ENCODE measurements at regions not wholly inside any gene's neighbourhood (a gene's known extent, or its start where the extent isn't known, plus 50 kb on each side); places are given as distances from the start of the nearest gene placed in this dataset.
A peak's percentile ranks its signal among the peaks of the same experiment; 100 is the strongest.
"Not testable (repeated sequence)": the region's sequence is repeated elsewhere in the genome, so short reads cannot be mapped to it uniquely, and the experiment has no call there.

- ATAC-seq = no peak
- DNase-seq (ENCODE audit: low spot score) = no peak
Observed at GRCh38 chr3:65303431-65303830, 615.6 kb upstream of the ADAMTS9 start.

- peak; percentile 42 for DNase-seq (ENCODE audit: low spot score)
- ATAC-seq = peak; percentile 92
Observed at GRCh38 chr3:65291448-65292125, 603.8 kb upstream of the ADAMTS9 start.

- no peak for DNase-seq (ENCODE audit: low spot score)
- ATAC-seq = no peak
Observed at GRCh38 chr3:65288776-65289175, 601.0 kb upstream of the ADAMTS9 start.

- DNase-seq (ENCODE audit: low spot score) = no peak
- ATAC-seq = no peak
Observed at GRCh38 chr3:65285956-65286355, 598.2 kb upstream of the ADAMTS9 start.

- ATAC-seq (no peak), DNase-seq (ENCODE audit: low spot score) (no peak)
Observed at GRCh38 chr3:65284961-65285360, 597.2 kb upstream of the ADAMTS9 start.

GRCh38 chr3:65284546-65284945 lies 596.7 kb upstream of the ADAMTS9 start:
- no peak for ATAC-seq
- no peak for DNase-seq (ENCODE audit: low spot score)

GRCh38 chr3:65279225-65279782 lies 591.5 kb upstream of the ADAMTS9 start:
- DNase-seq (ENCODE audit: low spot score) = no peak
- ATAC-seq = no peak

- DNase-seq (ENCODE audit: low spot score) (no peak), ATAC-seq (no peak)
Observed at GRCh38 chr3:65277798-65278197, 590.0 kb upstream of the ADAMTS9 start.

GRCh38 chr3:65276551-65276950 lies 588.8 kb upstream of the ADAMTS9 start:
- ATAC-seq = no peak
- DNase-seq (ENCODE audit: low spot score) = no peak

- DNase-seq (ENCODE audit: low spot score) = no peak
- ATAC-seq = no peak
Observed at GRCh38 chr3:65268426-65268825, 580.6 kb upstream of the ADAMTS9 start.

GRCh38 chr3:65265942-65266590 lies 578.3 kb upstream of the ADAMTS9 start:
- ATAC-seq (no peak), DNase-seq (ENCODE audit: low spot score) (no peak)

GRCh38 chr3:65265511-65265910 lies 577.7 kb upstream of the ADAMTS9 start:
- ATAC-seq (no peak), DNase-seq (ENCODE audit: low spot score) (no peak)

GRCh38 chr3:65262548-65262947 lies 574.7 kb upstream of the ADAMTS9 start:
- no peak for ATAC-seq
- DNase-seq (ENCODE audit: low spot score) = no peak

GRCh38 chr3:65259946-65260345 lies 572.1 kb upstream of the ADAMTS9 start:
- ATAC-seq = no peak
- DNase-seq (ENCODE audit: low spot score) = no peak

GRCh38 chr3:65252914-65253313 lies 565.1 kb upstream of the ADAMTS9 start:
- not testable (repeated sequence) for DNase-seq (ENCODE audit: low spot score); ATAC-seq

- DNase-seq (ENCODE audit: low spot score) = no peak
- no peak for ATAC-seq
Observed at GRCh38 chr3:65252266-65252665, 564.5 kb upstream of the ADAMTS9 start.

GRCh38 chr3:65251375-65251774 lies 563.6 kb upstream of the ADAMTS9 start:
- no peak for ATAC-seq
- no peak for DNase-seq (ENCODE audit: low spot score)

- no peak for DNase-seq (ENCODE audit: low spot score)
- ATAC-seq = no peak
Observed at GRCh38 chr3:65246561-65246960, 558.8 kb upstream of the ADAMTS9 start.

- no peak for DNase-seq (ENCODE audit: low spot score)
- no peak for ATAC-seq
Observed at GRCh38 chr3:65245133-65246063, 557.6 kb upstream of the ADAMTS9 start.

GRCh38 chr3:65240366-65240765 lies 552.6 kb upstream of the ADAMTS9 start:
- ATAC-seq = no peak
- DNase-seq (ENCODE audit: low spot score) = no peak

GRCh38 chr3:65238652-65239051 lies 550.9 kb upstream of the ADAMTS9 start:
- ATAC-seq = no peak
- DNase-seq (ENCODE audit: low spot score) = no peak

Data from left lobe of liver (tissue), 2 donors.